PC-9 (cell line): ENCODE measurements at regions not wholly inside any gene's neighbourhood (a gene's known extent, or its start where the extent isn't known, plus 50 kb on each side); places are given as distances from the start of the nearest gene placed in this dataset.

ENCODE experiments used
- EZH2 ChIP-seq: fragments of 200-600 bp; sonication (generic); IDR thresholded peaks from 2 replicates; pipeline ENCODE4 v1.8.0; 2017; ENCODE audit warnings: antibody characterized with exemption, low read depth
- TF ChIP-seq, protein P1 (sequence below): fragments of 200-600 bp; sonication (generic); conservative IDR thresholded peaks from 2 replicates; pipeline ENCODE4 v1.6.1; 2017; ENCODE audit warnings: mixed run types, antibody characterized with exemption, mild to moderate bottlenecking, moderate library complexity

DNA sequence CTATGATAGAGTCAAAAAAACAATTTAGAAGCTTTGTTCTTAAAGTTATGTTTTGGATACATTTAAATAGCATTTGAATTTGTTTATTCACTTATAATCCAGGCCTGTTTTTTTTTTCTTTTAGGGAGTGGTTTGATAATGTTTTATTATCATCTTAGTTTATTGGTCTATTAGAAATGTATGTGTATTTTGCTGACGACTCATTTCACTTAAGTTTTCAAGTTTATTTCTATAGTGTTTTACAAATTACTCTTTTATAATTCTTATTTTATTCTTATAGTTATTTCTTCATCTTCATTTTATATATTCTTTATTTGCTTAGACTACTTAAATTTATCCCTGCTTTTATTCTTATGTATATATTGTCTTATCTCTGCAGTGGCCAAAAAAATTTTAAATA, 804.5 kb downstream of the NR4A2 start:
- no peak for TF ChIP-seq EZH2
- TF ChIP-seq, protein P1, sequence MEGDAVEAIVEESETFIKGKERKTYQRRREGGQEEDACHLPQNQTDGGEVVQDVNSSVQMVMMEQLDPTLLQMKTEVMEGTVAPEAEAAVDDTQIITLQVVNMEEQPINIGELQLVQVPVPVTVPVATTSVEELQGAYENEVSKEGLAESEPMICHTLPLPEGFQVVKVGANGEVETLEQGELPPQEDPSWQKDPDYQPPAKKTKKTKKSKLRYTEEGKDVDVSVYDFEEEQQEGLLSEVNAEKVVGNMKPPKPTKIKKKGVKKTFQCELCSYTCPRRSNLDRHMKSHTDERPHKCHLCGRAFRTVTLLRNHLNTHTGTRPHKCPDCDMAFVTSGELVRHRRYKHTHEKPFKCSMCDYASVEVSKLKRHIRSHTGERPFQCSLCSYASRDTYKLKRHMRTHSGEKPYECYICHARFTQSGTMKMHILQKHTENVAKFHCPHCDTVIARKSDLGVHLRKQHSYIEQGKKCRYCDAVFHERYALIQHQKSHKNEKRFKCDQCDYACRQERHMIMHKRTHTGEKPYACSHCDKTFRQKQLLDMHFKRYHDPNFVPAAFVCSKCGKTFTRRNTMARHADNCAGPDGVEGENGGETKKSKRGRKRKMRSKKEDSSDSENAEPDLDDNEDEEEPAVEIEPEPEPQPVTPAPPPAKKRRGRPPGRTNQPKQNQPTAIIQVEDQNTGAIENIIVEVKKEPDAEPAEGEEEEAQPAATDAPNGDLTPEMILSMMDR, result no peak
